Endothelial cell (in vitro differentiated cells): ENCODE measurements at regions not wholly inside any gene's neighbourhood (a gene's known extent, or its start where the extent isn't known, plus 50 kb on each side); places are given as distances from the start of the nearest gene placed in this dataset.

Experiments used
- DNase-seq: peaks from one replicate; pipeline ENCODE4 v3.0.0; 2021; ENCODE audit warnings: low spot score
- H3K27ac Mint-ChIP-seq: one replicate; pipeline ENCODE4 v1.8.0; 2021; ENCODE audit warnings: mixed read lengths, inconsistent platforms; ENCODE audit not compliant: unreplicated experiment
- H3K27me3 Mint-ChIP-seq: one replicate; pipeline ENCODE4 v1.8.0; 2021; ENCODE audit warnings: mild to moderate bottlenecking, moderate library complexity, mixed read lengths, inconsistent platforms; ENCODE audit not compliant: unreplicated experiment
- H3K36me3 Mint-ChIP-seq: one replicate; pipeline ENCODE4 v1.8.0; 2021; ENCODE audit warnings: mild to moderate bottlenecking, low read depth, mixed read lengths, inconsistent platforms; ENCODE audit not compliant: unreplicated experiment
- H3K4me1 Mint-ChIP-seq: one replicate; pipeline ENCODE4 v1.8.0; 2021; ENCODE audit warnings: mild to moderate bottlenecking, mixed read lengths, inconsistent platforms; ENCODE audit not compliant: unreplicated experiment
- H3K4me3 Mint-ChIP-seq: one replicate; pipeline ENCODE4 v1.8.0; 2021; ENCODE audit warnings: mild to moderate bottlenecking, mixed read lengths, inconsistent platforms; ENCODE audit not compliant: unreplicated experiment
- H3K9me3 Mint-ChIP-seq: one replicate; pipeline ENCODE4 v1.8.0; 2021; ENCODE audit warnings: mixed read lengths, inconsistent platforms; ENCODE audit not compliant: unreplicated experiment
- CTCF ChIP-seq: fragments of 200-600 bp; sonication (generic); IDR thresholded peaks from one replicate; pipeline ENCODE4 v1.5.0; 2021; ENCODE audit warnings: antibody characterized with exemption; ENCODE audit not compliant: unreplicated experiment

GRCh38 chr16:65767125-65767524 is 599.4 kb upstream of the CDH5 start:
- H3K4me1 Mint-ChIP-seq: peaks cover 30% of the 10 kb centered on the region
- H3K9me3 Mint-ChIP-seq: no peaks in the 10 kb centered on the region
- no peak for TF ChIP-seq CTCF
- H3K27ac Mint-ChIP-seq: peak overlapping the region; percentile 61
- no peak for DNase-seq
- no peaks in the 10 kb centered on the region for H3K27me3 Mint-ChIP-seq
- H3K36me3 Mint-ChIP-seq: peaks cover 10% of the 10 kb centered on the region
- no peak overlapping the region for H3K4me3 Mint-ChIP-seq

- no peak for TF ChIP-seq CTCF
- Mint-ChIP-seq H3K27me3 (no peaks in the 10 kb centered on the region), H3K4me1 (peaks cover 15% of the 10 kb centered on the region), H3K9me3 (no peaks in the 10 kb centered on the region), H3K4me3 (no peak overlapping the region), H3K27ac (no peak overlapping the region), H3K36me3 (peaks cover 3% of the 10 kb centered on the region)
- no peak for DNase-seq
These were observed 602.7 kb upstream of the CDH5 start for GRCh38 chr16:65763640-65764305.

GRCh38 chr16:65760874-65761273 is 605.6 kb upstream of the CDH5 start:
- TF ChIP-seq CTCF: no peak
- Mint-ChIP-seq H3K27ac (no peak overlapping the region), H3K27me3 (no peaks in the 10 kb centered on the region), H3K4me1 (no peaks in the 10 kb centered on the region), H3K4me3 (no peak overlapping the region), H3K9me3 (no peaks in the 10 kb centered on the region), H3K36me3 (no peaks in the 10 kb centered on the region)
- no peak for DNase-seq

GRCh38 chr16:65758620-65759019 is 607.9 kb upstream of the CDH5 start:
- no peak for DNase-seq
- H3K9me3 Mint-ChIP-seq: no peaks in the 10 kb centered on the region
- H3K27me3 Mint-ChIP-seq: no peaks in the 10 kb centered on the region
- H3K36me3 Mint-ChIP-seq: no peaks in the 10 kb centered on the region
- no peaks in the 10 kb centered on the region for H3K4me1 Mint-ChIP-seq
- H3K27ac Mint-ChIP-seq: no peak overlapping the region
- no peak overlapping the region for H3K4me3 Mint-ChIP-seq
- no peak for TF ChIP-seq CTCF

GRCh38 chr16:65757064-65757463 is 609.4 kb upstream of the CDH5 start:
- H3K36me3 Mint-ChIP-seq: no peaks in the 10 kb centered on the region
- H3K9me3 Mint-ChIP-seq: no peaks in the 10 kb centered on the region
- no peak for DNase-seq
- no peak overlapping the region for H3K27ac Mint-ChIP-seq
- no peaks in the 10 kb centered on the region for H3K27me3 Mint-ChIP-seq
- H3K4me3 Mint-ChIP-seq: no peak overlapping the region
- H3K4me1 Mint-ChIP-seq: no peaks in the 10 kb centered on the region
- no peak for TF ChIP-seq CTCF
